Liver (tissue), 8 donors: ENCODE measurements at regions not wholly inside any gene's neighbourhood (a gene's known extent, or its start where the extent isn't known, plus 50 kb on each side); places are given as distances from the start of the nearest gene placed in this dataset.

ENCODE experiments used
- DNase-seq: peaks from one replicate; pipeline ENCODE4 v3.0.0-alpha.2; 2017; ENCODE audit warnings: low spot score
- H3K27ac ChIP-seq, 2 donors: one replicate each; pipeline ENCODE4 v1.7.0; 2013; ENCODE audit warnings: inconsistent platforms in 2 of 2, low read length in 2 of 2, control low read depth in 1 of 2, low read depth in 1 of 2, mild to moderate bottlenecking in 1 of 2
- H3K27me3 ChIP-seq, 4 donors: one replicate each; pipeline versions ENCODE4 v1.6.1 to v1.7.0; 2013; ENCODE audit warnings: low read length in 3 of 4, inconsistent platforms in 1 of 4, mild to moderate bottlenecking in 1 of 4, moderate library complexity in 1 of 4; ENCODE audit not compliant: control insufficient read depth in 4 of 4, insufficient read depth in 4 of 4
- H3K36me3 ChIP-seq, 4 donors: one replicate each; pipeline versions ENCODE4 v1.6.1 to v1.7.0; 2013; ENCODE audit warnings: low read length in 3 of 4, mild to moderate bottlenecking in 3 of 4, low read depth in 1 of 4, moderate library complexity in 1 of 4; ENCODE audit not compliant: control insufficient read depth in 4 of 4, insufficient read depth in 3 of 4
- H3K4me1 ChIP-seq, 4 donors: one replicate each; pipeline versions ENCODE4 v1.6.1 to v1.7.0; 2013; ENCODE audit warnings: low read length in 3 of 4, mild to moderate bottlenecking in 3 of 4, moderate library complexity in 1 of 4; ENCODE audit not compliant: control insufficient read depth in 4 of 4, insufficient read depth in 4 of 4
- H3K4me3 ChIP-seq, 3 donors: one replicate each; pipeline versions ENCODE4 v1.6.1 to v1.7.0; 2013; ENCODE audit warnings: low read length in 3 of 3, control low read depth in 1 of 3, low read depth in 1 of 3, mild to moderate bottlenecking in 1 of 3
- H3K9ac ChIP-seq, 2 donors: one replicate each; pipeline ENCODE4 v1.7.0; 2013; ENCODE audit warnings: low read length in 2 of 2, mild to moderate bottlenecking in 2 of 2, moderate library complexity in 2 of 2, control low read depth in 1 of 2, low read depth in 1 of 2
- H3K9me3 ChIP-seq, 4 donors: one replicate each; pipeline versions ENCODE4 v1.6.1 to v1.7.0; 2013; ENCODE audit warnings: low read length in 3 of 4; ENCODE audit not compliant: control insufficient read depth in 4 of 4
- ATF3 ChIP-seq: IDR thresholded peaks from 2 replicates; pipeline ENCODE4 v1.6.1; 2016; ENCODE audit warnings: antibody characterized with exemption
- EGR1 ChIP-seq, 2 donors: IDR thresholded peaks; 2 replicates each; pipeline ENCODE4 v1.6.1; 2016 to 2018; ENCODE audit warnings: antibody characterized with exemption in 2 of 2, low read depth in 2 of 2
- FOXA1 ChIP-seq: IDR thresholded peaks from 2 replicates; pipeline ENCODE4 v1.6.1; 2016; ENCODE audit warnings: antibody characterized with exemption
- FOXA2 ChIP-seq: IDR thresholded peaks from 2 replicates; pipeline ENCODE4 v1.6.1; 2016; ENCODE audit warnings: antibody characterized with exemption
- GABPA ChIP-seq, 2 donors: IDR thresholded peaks in 1 of 2; conservative IDR thresholded peaks in 1 of 2; 2 replicates each; pipeline ENCODE4 v1.6.1; 2016; ENCODE audit warnings: antibody characterized with exemption in 2 of 2, mild to moderate bottlenecking in 1 of 2, moderate library complexity in 1 of 2
- HNF4A ChIP-seq, 2 donors: conservative IDR thresholded peaks; 2 replicates each; pipeline ENCODE4 v1.6.1; 2016; ENCODE audit warnings: antibody characterized with exemption in 2 of 2, mild to moderate bottlenecking in 2 of 2
- HNF4G ChIP-seq: IDR thresholded peaks from 2 replicates; pipeline ENCODE4 v1.6.1; 2016; ENCODE audit warnings: antibody characterized with exemption
- JUND ChIP-seq, 2 donors: IDR thresholded peaks; 2 replicates each; pipeline ENCODE4 v1.6.1; 2016; ENCODE audit warnings: antibody characterized with exemption in 2 of 2
- MAX ChIP-seq: IDR thresholded peaks from 2 replicates; pipeline ENCODE4 v1.6.1; 2016; ENCODE audit warnings: antibody characterized with exemption
- NR2F2 ChIP-seq: IDR thresholded peaks from 2 replicates; pipeline ENCODE4 v1.6.1; 2016; ENCODE audit warnings: antibody characterized with exemption
- RAD21 ChIP-seq, 2 donors: IDR thresholded peaks; 2 replicates each; pipeline ENCODE4 v1.6.1; 2016; ENCODE audit warnings: antibody characterized with exemption in 2 of 2, mild to moderate bottlenecking in 2 of 2
- RXRA ChIP-seq, 2 donors: IDR thresholded peaks; 2 replicates each; pipeline ENCODE4 v1.6.1; 2017 to 2018; ENCODE audit warnings: antibody characterized with exemption in 2 of 2, mild to moderate bottlenecking in 1 of 2
- SP1 ChIP-seq: IDR thresholded peaks from 2 replicates; pipeline ENCODE4 v1.6.1; 2018; ENCODE audit warnings: antibody characterized with exemption, mild to moderate bottlenecking
- YY1 ChIP-seq: IDR thresholded peaks from 2 replicates; pipeline ENCODE4 v1.6.1; 2016; ENCODE audit warnings: antibody characterized with exemption, mild to moderate bottlenecking
- WGBS: extraction: QIAGEN DNeasy Blood & Tissue Kit; methylation state at CpG from one replicate; pipeline ENCODE4 v1.1.7; 2013; 5-methylcytosine and 5-hydroxymethylcytosine counted together
- TF ChIP-seq, protein P1 (sequence below): fragments of 150-350 bp; IDR thresholded peaks from 2 replicates; pipeline ENCODE4 v1.5.1; 2017; ENCODE audit warnings: improper control_type of control experiment, low read depth, low read length; ENCODE audit not compliant: missing input control
- TF ChIP-seq, protein P2 (sequence below): IDR thresholded peaks from 2 replicates; pipeline ENCODE4 v1.6.1; 2016; ENCODE audit warnings: antibody characterized with exemption, mild to moderate bottlenecking
- donor health status: healthy.
- donor health status: healthy.
- donor health status: healthy.
- donor health status: healthy.
- donor health status: healthy.

DNA sequence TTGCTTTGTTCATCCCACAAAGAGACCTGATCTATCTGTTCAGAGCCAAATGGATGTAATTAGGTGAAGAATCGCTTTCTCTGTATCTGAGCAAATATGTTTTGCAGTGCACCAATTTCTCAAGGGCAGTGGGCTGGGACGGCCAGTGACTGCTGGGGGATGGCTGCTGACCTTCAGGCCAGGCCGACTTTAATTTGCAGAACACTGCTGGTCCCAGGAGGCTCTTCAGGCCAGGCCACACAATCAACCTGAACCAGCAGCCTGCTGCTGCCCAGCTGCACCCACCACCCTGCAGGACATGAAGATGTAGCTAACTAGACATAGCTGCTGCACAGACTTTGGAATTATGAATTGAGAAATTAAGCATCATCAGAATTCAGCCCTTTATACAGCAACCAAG, 194.4 kb upstream of the ONECUT1 start:
- 87% methylated on average over 3 of the region's 3 CpGs for WGBS

GRCh38 chr15:52980446-52980845, 190.3 kb upstream of the ONECUT1 start:
- Histone ChIP-seq H3K4me1 (peaks cover 0 to 10% (median 9%) of the 10 kb centered on the region in 4 donors), H3K36me3 (no peaks in the 10 kb centered on the region), H3K27ac (no peak overlapping the region), H3K4me3 (no peak overlapping the region), H3K9me3 (no peaks in the 10 kb centered on the region), H3K27me3 (no peaks in the 10 kb centered on the region), H3K9ac (no peak overlapping the region)
- TF ChIP-seq FOXA1 (no peak), JUND (IDR thresholded peaks at IDR 0.05) (no peak)
- no peak for DNase-seq
- 86% methylated on average over 3 of the region's 3 CpGs for WGBS

More for the DNA sequence above, 194.4 kb upstream of the ONECUT1 start:
- TF ChIP-seq MAX = no peak
- TF ChIP-seq RXRA (IDR thresholded peaks at IDR 0.05) = no peak
- TF ChIP-seq, protein P1, sequence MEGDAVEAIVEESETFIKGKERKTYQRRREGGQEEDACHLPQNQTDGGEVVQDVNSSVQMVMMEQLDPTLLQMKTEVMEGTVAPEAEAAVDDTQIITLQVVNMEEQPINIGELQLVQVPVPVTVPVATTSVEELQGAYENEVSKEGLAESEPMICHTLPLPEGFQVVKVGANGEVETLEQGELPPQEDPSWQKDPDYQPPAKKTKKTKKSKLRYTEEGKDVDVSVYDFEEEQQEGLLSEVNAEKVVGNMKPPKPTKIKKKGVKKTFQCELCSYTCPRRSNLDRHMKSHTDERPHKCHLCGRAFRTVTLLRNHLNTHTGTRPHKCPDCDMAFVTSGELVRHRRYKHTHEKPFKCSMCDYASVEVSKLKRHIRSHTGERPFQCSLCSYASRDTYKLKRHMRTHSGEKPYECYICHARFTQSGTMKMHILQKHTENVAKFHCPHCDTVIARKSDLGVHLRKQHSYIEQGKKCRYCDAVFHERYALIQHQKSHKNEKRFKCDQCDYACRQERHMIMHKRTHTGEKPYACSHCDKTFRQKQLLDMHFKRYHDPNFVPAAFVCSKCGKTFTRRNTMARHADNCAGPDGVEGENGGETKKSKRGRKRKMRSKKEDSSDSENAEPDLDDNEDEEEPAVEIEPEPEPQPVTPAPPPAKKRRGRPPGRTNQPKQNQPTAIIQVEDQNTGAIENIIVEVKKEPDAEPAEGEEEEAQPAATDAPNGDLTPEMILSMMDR = no peak
- TF ChIP-seq NR2F2 = no peak
- no peak for TF ChIP-seq HNF4A (conservative IDR thresholded peaks at IDR 0.05)
- TF ChIP-seq SP1 = no peak
- TF ChIP-seq, protein P2, sequence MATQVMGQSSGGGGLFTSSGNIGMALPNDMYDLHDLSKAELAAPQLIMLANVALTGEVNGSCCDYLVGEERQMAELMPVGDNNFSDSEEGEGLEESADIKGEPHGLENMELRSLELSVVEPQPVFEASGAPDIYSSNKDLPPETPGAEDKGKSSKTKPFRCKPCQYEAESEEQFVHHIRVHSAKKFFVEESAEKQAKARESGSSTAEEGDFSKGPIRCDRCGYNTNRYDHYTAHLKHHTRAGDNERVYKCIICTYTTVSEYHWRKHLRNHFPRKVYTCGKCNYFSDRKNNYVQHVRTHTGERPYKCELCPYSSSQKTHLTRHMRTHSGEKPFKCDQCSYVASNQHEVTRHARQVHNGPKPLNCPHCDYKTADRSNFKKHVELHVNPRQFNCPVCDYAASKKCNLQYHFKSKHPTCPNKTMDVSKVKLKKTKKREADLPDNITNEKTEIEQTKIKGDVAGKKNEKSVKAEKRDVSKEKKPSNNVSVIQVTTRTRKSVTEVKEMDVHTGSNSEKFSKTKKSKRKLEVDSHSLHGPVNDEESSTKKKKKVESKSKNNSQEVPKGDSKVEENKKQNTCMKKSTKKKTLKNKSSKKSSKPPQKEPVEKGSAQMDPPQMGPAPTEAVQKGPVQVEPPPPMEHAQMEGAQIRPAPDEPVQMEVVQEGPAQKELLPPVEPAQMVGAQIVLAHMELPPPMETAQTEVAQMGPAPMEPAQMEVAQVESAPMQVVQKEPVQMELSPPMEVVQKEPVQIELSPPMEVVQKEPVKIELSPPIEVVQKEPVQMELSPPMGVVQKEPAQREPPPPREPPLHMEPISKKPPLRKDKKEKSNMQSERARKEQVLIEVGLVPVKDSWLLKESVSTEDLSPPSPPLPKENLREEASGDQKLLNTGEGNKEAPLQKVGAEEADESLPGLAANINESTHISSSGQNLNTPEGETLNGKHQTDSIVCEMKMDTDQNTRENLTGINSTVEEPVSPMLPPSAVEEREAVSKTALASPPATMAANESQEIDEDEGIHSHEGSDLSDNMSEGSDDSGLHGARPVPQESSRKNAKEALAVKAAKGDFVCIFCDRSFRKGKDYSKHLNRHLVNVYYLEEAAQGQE = no peak
- TF ChIP-seq HNF4G = no peak
- TF ChIP-seq ATF3 = no peak
- no peak for TF ChIP-seq EGR1 (IDR thresholded peaks at IDR 0.05; ENCODE audit: low read depth in 2 of 2)
- no peak for TF ChIP-seq YY1
- TF ChIP-seq GABPA (IDR thresholded peaks at IDR 0.05 in 1 of 2, conservative IDR thresholded peaks at IDR 0.05 in 1 of 2) = no peak
- TF ChIP-seq JUND (IDR thresholded peaks at IDR 0.05) = no peak
- no peak for TF ChIP-seq FOXA2
- no peak for TF ChIP-seq RAD21 (IDR thresholded peaks at IDR 0.05)
- no peak overlapping the region for H3K9ac ChIP-seq
- no peaks in the 10 kb centered on the region for H3K27me3 ChIP-seq
- no peak for DNase-seq
- no peaks in the 10 kb centered on the region for H3K4me1 ChIP-seq
- no peak overlapping the region for H3K27ac ChIP-seq
- no peaks in the 10 kb centered on the region for H3K9me3 ChIP-seq
- no peaks in the 10 kb centered on the region for H3K36me3 ChIP-seq
- H3K4me3 ChIP-seq = no peak overlapping the region
